Cardiac fibroblast (primary cell): ENCODE measurements at regions not wholly inside any gene's neighbourhood (a gene's known extent, or its start where the extent isn't known, plus 50 kb on each side); places are given as distances from the start of the nearest gene placed in this dataset.

Source experiments
- DNase-seq, 2 donors: peaks; one replicate each; pipeline versions ENCODE4 v3.0.0 to v3.0.0-alpha.2; 2010; ENCODE audit warnings: low read depth in 2 of 2
- H3K4me3 ChIP-seq, 2 donors: replicated peaks in 1 of 2; 1 replicate in 1 of 2; 2 replicates in 1 of 2; pipeline ENCODE4 v1.5.1; 2011; ENCODE audit warnings: low read depth in 2 of 2, low read length in 2 of 2, mild to moderate bottlenecking in 2 of 2, moderate library complexity in 1 of 2
- TF ChIP-seq, protein P1 (sequence below): IDR thresholded peaks from one replicate; pipeline ENCODE4 v1.5.1; 2011; ENCODE audit warnings: low read depth, mild to moderate bottlenecking, low read length, inconsistent platforms

DNA sequence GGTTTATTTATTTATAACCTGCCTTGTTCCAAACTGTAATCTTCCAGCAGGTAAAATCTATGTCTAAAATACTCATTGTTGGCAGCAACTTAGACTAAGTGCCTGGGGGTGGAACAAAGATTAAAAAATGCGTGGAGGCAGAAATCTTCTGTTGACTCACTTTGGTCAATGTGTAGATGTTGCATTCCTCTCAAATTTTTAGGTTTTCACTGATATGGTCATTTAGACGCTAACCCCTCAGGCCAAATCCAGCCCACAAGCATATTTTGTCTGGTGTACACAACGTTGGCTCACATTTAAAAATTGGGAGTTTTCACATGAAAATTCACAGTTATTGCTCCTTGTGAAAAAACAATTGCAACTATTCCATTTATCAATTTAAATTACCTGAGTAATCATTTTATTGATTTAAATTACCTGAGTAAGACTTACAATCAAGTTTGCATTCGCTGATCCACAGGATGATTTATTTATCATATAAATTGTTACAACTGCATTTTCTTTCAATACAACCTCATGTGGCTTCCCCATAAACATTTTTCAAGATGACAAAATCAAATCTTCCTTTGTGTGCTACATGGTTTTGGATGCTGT, 564.2 kb downstream of the TSN start:
- no peak overlapping the region for H3K4me3 ChIP-seq
- DNase-seq = peak; percentile 14 to 18
- TF ChIP-seq, protein P1, sequence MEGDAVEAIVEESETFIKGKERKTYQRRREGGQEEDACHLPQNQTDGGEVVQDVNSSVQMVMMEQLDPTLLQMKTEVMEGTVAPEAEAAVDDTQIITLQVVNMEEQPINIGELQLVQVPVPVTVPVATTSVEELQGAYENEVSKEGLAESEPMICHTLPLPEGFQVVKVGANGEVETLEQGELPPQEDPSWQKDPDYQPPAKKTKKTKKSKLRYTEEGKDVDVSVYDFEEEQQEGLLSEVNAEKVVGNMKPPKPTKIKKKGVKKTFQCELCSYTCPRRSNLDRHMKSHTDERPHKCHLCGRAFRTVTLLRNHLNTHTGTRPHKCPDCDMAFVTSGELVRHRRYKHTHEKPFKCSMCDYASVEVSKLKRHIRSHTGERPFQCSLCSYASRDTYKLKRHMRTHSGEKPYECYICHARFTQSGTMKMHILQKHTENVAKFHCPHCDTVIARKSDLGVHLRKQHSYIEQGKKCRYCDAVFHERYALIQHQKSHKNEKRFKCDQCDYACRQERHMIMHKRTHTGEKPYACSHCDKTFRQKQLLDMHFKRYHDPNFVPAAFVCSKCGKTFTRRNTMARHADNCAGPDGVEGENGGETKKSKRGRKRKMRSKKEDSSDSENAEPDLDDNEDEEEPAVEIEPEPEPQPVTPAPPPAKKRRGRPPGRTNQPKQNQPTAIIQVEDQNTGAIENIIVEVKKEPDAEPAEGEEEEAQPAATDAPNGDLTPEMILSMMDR = no peak

DNA sequence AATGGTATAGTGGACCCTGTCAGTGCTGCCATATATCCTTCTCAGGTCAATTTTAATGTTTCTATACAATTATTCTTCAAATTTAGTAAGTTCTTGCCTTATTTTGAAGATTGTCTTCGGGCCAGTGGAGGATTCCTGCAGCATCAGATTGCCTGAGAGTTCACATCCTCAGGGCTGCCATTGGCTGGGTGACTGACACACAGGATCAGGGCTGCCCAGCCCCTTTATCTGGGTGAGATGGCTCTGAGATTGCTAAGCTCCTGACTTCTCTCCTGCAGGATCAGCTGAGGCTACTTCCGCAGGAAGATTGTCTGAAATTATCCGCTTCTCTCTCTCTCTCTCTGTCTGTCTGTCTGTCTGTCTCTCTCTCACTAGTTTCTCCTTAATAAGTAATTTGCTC, 567.4 kb downstream of the TSN start:
- H3K4me3 ChIP-seq = no peak overlapping the region
- TF ChIP-seq, protein P1 = no peak
- DNase-seq = no peak

DNA sequence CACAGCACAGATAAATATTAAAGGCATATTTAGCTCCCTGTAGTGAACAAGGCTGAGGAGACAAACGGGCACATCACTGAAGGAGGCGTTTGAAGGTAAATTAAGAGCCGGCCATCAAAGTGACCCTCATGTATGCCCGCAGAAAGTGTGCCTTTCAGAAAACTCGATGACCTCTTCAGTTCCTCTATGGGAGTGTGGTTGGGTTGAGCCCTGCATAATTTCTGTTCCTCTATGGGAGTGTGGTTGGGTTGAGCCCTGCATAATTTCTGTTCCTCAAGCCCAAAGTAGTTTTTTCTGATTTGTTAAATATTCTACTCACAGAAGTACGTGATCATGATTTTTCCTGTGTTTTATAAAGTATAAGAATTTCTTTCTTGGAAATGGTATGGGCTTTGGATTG, 568.5 kb downstream of the TSN start:
- TF ChIP-seq, protein P1 = no peak
- DNase-seq = no peak
- no peak overlapping the region for H3K4me3 ChIP-seq

DNA sequence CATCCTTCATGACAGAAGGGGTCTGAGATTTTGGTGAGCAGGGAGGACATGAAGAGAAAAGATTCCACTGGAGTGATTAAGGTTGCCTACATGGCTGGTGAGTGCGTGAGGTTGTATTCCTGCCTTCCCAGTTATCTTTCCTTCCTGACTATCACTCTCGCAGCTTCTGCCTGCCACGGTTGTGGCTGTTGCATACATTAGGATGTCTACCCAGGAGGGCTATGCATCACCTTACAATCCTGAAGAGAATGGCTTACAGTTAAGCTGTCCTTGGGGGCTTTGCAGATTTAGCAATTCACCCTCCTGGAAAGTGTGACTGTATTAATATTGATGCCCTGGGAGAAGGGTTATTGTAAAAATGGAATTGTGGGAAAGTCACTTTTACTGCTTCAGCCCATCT, 571.0 kb downstream of the TSN start:
- TF ChIP-seq, protein P1 = no peak
- H3K4me3 ChIP-seq = no peak overlapping the region
- DNase-seq = no peak

DNA sequence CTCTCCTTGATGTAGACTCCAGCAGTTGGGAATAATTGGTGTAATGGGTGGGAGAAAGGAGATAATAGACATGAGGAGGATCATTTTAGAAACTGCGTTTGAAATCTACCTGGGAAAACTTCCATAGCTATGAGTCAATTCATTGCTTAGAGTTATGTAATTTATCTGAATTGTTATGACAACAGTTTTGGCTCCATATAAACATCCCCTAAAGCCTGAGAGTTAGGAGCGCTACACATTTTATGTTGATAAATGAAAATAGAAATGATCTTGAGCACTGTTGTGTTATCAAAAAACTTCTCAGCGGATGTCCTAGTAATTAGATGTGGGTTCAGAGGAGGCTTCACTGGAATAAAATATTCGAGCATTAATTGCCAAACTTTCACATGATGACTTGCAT, 573.4 kb downstream of the TSN start:
- DNase-seq = peak; percentile 5 to 32
- H3K4me3 ChIP-seq = no peak overlapping the region
- TF ChIP-seq, protein P1 = no peak

DNA sequence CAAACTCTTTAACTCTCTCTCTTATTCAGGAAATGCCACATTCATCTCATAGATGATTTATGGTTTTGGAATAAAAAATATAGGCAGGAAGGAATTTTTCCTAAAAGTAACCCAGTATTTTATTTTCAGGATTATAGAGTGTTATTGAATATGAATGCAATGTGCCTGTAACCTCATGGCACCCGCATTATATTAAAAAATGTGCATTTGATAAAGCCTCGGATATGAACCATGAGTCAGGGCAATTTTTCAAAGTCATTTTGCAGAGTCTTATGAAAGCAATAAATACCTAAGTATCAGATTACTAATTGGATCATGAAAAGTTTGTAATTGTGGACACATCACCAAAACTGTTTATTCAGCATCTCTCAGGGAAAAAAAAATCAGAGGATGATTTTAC, 573.8 kb downstream of the TSN start:
- DNase-seq = peak; percentile 11 to 19

More for the DNA sequence above, 573.8 kb downstream of the TSN start:
- H3K4me3 ChIP-seq = no peak overlapping the region
- TF ChIP-seq, protein P1 = no peak
